AG09319 (cell line): ENCODE measurements at regions not wholly inside any gene's neighbourhood (a gene's known extent, or its start where the extent isn't known, plus 50 kb on each side); places are given as distances from the start of the nearest gene placed in this dataset.

ENCODE experiments used
- DNase-seq: peaks from one replicate; pipeline ENCODE4 v3.0.0-alpha.2; 2010; ENCODE audit warnings: low read depth; ENCODE audit errors: extremely low read depth
- TF ChIP-seq, protein P1 (sequence below): IDR thresholded peaks from 2 replicates; pipeline ENCODE4 v1.5.1; 2011; ENCODE audit warnings: low read depth, mild to moderate bottlenecking, inconsistent platforms, low read length, moderate library complexity

GRCh38 chr6:81328700-81329099 is 423.8 kb downstream of the TENT5A start:
- TF ChIP-seq, protein P1, sequence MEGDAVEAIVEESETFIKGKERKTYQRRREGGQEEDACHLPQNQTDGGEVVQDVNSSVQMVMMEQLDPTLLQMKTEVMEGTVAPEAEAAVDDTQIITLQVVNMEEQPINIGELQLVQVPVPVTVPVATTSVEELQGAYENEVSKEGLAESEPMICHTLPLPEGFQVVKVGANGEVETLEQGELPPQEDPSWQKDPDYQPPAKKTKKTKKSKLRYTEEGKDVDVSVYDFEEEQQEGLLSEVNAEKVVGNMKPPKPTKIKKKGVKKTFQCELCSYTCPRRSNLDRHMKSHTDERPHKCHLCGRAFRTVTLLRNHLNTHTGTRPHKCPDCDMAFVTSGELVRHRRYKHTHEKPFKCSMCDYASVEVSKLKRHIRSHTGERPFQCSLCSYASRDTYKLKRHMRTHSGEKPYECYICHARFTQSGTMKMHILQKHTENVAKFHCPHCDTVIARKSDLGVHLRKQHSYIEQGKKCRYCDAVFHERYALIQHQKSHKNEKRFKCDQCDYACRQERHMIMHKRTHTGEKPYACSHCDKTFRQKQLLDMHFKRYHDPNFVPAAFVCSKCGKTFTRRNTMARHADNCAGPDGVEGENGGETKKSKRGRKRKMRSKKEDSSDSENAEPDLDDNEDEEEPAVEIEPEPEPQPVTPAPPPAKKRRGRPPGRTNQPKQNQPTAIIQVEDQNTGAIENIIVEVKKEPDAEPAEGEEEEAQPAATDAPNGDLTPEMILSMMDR = no peak
- no peak for DNase-seq

DNA sequence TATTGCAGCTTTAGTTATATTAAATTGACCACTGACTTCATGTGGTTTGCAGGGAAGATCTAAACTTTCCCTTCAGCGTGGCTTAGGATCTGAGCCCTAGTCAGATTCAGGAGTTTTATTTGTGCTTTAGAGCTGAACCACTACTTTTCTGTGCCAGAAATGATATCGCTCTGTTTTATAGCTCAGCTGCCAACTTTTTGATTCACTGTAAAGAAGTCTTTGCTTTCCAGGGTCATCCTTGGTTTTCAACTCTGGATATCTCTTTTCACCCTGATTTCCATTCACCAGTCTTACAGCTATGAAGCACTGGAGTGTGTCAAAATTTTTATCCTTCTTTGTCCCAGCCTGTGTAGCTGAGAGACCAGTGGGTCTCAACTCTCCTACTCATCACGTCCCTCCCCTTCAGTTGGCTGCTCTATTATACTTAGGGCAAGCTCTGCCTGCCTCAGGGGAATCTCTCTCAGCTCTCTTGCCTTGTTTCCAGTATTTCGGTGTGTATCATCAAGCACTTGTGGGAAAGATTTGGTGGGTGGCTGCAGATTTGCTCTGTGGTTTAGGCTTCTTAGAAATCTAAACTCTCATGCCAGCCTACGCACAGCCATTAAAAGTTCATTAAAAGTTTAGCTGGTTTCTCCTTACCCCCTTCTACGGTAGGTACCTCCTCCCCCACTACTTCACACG is 425.5 kb downstream of the TENT5A start:
- TF ChIP-seq, protein P1 = no peak
- peak; percentile 16 for DNase-seq

DNA sequence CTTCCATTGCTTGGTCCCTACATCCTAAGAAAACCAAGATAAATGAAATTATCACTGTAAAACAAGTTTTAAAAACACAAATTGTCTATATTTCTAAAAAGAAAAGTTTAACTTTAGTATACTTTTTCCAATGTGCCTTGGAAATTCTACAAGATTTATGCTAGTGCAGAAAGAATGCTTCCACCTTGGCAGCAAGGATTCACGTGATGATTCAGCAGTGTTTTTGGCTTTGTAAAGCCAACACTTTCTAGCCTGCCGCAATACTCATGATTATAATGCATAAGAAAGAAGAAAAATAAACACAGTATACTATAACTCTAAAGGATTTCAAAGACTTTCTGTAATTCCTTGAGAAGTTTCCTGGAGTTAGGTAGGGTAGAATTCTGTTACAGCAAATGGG is 442.7 kb downstream of the TENT5A start:
- TF ChIP-seq, protein P1 = no peak
- no peak for DNase-seq

- DNase-seq = no peak
- TF ChIP-seq, protein P1 = no peak
These were observed 443.8 kb downstream of the TENT5A start for GRCh38 chr6:81308577-81309279.

DNA sequence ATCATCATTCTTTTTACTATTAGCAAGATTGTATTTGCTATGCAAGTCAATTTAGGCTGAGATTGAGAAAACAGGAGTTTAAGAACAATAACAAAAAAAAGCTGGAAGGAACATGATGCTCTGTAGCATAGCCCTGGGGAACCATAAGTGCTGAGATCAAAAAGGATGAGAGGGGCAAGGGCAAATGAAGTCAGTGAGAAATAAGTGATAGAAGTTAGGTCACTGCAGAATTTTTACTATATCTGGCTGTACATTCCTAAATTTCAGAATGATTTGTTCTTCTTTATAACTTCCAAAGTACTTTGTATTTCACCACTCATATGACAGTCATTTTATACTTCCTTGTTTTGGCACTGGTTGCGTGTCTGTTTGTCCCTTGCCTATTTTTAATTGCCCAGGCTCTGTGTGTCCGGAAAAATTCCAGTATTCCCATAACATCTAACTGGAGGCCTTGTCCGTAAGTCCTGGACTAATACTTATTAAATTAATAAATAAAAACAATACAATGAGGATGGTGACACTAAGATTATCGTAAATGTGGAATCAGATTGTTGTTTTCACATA is 444.7 kb downstream of the TENT5A start:
- DNase-seq = no peak

GRCh38 chr6:81304466-81304865 is 448.0 kb downstream of the TENT5A start:
- no peak for DNase-seq
- TF ChIP-seq, protein P1 = no peak

More for the DNA sequence above, 444.7 kb downstream of the TENT5A start:
- TF ChIP-seq, protein P1 = no peak

- TF ChIP-seq, protein P1 = no peak
These were observed 451.5 kb downstream of the TENT5A start for GRCh38 chr6:81300961-81301360.

More at GRCh38 chr6:81300961-81301360, 451.5 kb downstream of the TENT5A start:
- DNase-seq = no peak
